HG02759 (cell line): ENCODE measurements at regions not wholly inside any gene's neighbourhood (a gene's known extent, or its start where the extent isn't known, plus 50 kb on each side); places are given as distances from the start of the nearest gene placed in this dataset.

Experiments used
- ATAC-seq: cut with Tn5 transposase; IDR thresholded peaks from one replicate; pipeline ENCODE4 v1.9.1; 2021; ENCODE audit warnings: mild to moderate bottlenecking, moderate library complexity; ENCODE audit not compliant: unreplicated experiment

DNA sequence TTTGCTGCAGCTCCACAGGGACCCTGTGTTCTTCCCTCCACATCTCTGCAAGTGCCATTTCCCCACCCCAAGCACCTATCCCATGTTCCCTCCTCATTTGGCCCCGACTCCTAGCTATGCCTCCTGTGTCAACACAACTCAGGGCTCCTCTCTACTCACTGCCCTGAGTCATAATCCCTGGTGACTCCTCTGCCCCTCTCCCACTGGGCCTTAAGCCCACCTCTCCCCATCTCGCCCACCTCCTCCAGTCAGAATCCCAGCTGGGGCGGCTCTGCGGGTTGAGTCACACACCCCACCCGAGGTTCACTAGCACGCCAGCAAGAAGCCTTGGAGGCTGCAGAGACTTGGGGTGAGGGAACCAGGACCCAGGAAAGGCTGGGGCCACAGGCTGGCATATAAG lies 346.2 kb downstream of the FOXL1 start:
- ATAC-seq, result no peak

DNA sequence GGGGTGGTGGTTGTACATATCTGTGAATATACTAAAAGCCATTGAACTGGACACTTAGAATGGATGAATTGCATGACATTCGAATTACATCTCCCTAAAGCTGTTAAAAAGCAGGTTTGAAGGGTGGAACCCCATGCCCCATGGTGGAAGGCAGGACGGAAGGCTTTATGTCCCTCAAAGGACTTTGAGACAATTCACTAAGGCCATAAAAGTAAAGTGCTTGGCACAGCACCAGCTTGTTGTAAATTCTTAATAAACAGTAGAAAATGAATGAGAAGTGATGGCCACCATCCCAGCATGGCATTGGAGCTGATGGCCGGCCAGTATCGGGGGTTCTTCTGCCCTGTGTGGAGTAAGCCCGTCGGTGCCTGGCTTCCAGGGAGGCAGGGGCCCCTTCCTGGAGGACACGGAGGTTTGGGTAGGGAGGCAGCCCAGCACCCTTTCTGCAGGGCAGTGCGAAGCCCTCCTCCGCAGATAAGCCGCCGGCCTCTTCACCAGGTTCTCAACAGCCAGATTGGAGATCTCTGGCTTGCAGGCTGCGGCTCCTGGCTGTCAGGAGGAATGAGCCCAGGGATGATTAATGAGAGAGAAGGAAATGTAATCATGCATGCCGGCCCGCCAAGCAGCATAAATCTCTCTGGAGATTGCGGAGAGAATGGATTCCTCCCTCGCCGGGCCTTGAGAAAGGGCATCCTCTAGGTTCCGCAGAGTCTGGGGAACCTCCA lies 346.9 kb downstream of the FOXL1 start:
- no peak for ATAC-seq

DNA sequence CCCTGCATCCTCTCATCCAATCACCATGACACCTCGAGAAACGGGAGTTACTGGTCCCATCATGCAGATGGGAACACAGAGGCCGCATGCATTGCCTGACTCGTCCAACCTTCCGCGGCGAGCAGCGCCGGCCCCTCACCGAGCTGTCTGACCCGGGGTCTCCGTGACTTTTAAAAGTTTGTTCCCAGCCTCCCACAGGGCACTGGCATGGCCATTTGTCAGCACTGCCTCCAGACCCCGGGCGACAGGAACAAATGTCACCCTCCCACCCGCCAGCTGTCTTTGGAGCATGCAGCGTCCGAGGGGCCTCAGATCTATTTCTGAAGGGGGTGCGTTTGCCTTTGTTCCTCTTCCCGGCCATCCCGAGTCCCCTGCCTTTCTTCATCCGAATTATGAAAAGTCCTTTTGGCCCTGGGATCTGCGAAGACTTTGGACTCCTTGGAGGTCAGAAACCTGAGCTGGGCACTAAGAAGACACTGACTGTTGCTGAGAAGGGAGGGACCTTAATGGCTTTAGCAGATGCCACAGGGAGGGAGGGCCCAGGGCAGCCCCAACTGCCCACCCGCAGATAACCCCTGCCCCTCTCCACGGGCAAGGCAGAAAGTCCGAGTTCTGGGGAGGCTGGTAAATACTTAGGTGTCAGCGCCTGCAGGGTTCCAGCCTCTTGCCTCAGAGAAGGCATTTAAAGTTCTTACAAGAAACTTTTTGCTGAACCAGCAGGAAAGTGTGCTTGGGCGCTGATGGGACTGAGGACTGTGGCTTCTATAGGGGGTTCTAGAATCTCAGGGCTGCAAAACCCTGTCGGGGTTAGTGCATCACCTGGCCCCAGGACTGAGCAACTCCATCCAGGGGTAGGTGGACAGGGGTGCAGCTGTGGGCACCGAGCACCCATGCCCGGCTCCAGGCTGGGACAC lies 348.1 kb downstream of the FOXL1 start:
- ATAC-seq, result no peak

DNA sequence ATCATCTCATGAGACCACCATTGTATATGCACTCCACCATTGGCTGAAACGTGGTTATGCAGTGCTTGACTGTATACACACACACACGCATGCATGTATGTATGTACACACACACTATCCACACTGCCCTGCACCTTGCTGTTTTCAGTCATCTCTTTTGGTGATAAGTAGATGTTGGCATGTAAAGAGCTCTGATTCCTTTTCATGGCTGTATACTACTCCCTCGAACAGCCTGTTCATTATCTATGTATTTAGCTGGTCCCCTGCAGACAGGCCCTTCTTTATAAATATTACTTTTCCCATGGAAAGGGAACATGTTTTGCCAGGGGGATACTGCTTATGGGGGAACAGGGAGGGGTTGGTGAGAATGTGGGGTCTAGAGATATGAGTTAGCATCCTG lies 349.4 kb downstream of the FOXL1 start:
- no peak for ATAC-seq

DNA sequence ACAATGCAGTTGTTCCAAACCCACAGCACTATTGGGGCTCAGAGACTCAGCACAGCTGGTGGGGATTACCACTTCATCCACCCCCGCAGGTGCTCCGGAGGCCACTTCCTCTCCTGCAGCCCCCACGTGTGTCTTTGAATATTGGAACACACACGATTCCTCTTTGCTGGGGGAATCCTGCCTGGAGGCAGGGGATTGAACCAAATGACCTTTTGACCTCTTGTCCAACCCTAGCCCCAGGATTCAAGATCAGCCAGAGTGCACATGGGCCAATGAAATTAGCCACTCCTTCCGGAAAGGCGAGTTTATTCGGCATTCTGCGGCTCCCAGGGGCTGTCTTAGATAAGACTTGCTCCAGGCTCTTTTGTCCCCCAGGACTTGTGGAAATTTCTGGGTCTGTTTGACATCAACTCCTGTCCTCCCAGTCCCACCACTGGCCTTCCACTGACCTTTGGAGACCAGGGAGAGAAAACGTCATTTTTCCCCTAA lies 350.2 kb downstream of the FOXL1 start:
- ATAC-seq, result no peak

DNA sequence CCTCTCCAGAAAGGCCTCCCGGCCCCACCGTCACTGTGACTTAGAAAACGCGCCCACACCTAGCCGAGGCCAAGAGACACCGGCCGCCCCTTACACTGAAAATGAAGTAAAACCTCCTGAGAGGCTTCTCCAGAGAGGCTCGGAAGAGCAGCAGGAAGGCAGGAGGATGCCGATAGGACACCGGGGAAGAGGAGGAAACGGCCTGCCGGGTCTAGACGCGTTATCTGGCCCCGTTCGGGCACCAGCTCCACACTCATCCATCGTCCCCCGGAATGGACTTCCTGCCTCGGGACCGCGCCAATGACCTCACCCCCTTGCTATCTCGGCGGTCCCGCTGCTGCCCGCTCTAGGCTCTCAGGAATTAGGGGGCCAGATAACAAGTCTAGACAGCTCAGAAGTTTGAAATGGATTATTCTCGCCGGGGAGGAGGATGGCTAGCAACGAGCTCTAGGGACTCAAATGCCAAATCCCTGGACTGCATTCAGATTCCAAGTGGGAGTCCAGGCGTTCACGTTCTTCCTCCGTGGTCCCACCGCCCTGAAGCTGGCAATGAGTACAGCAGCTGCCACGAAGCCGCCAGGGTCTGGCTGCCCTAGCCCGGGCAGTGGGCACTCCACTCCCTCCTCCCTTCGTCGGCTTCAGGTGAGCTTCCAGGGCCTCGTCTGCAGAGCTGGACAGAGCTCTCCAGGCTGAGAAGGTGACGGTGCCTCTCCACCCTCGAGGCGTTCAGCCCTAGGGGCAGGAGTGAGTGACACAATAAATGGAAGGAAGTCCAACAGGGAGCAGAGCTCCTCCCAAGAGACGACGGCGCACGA lies 350.9 kb downstream of the FOXL1 start:
- ATAC-seq, result no peak

DNA sequence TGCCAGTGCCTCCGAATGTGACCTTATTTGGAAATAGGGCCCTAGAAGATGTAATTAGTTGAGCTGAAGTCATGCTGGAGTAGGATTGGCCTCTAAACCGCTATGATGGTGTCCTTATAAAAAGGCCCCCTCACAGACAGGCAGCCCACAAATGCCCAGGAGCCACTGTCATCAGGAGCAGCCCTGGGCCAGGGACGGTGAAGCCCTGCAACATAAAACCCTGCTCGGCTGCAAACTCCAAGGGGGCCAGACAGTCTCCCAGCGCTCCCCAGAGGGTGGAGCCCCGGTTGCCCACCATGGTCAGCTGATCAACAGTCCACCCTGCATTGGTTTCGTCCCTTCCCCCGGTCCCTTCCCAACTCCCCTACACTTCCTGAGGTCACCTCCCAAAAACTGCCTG lies 351.7 kb downstream of the FOXL1 start:
- no peak for ATAC-seq

DNA sequence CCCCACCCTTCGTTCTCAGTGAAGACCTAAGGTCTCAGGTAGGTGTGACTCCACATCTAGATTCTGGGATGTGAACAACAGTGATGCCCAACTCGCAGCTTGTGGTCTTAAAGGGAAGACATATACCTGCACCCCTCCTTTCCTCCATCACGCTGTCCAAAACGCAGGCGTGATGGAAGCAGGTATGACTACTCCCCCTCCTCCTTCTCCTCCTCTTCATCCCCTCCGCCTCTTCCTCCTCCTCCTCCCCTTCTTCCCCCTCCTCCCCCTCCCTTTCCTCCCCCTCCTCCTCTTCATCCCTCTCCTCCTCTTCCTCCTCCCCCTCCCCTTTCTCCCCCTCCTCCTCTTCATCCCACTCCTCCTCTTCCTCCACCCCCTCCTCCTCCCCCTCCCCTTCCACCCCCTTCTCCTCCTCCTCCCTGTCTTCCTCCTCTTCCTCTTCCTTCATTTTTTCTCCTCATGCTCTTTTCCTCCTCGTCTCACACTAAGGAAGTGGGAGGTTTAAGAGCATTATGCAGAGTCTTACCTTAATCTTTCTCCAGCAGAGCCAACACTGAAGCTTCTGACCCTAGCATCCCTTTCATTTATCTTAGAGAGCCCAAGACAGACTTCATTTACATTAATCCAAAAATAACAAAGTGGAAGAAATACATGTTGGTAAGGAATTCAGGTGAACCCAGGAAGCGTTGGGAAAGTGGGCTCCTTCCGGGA lies 352.5 kb downstream of the FOXL1 start:
- ATAC-seq, result no peak

DNA sequence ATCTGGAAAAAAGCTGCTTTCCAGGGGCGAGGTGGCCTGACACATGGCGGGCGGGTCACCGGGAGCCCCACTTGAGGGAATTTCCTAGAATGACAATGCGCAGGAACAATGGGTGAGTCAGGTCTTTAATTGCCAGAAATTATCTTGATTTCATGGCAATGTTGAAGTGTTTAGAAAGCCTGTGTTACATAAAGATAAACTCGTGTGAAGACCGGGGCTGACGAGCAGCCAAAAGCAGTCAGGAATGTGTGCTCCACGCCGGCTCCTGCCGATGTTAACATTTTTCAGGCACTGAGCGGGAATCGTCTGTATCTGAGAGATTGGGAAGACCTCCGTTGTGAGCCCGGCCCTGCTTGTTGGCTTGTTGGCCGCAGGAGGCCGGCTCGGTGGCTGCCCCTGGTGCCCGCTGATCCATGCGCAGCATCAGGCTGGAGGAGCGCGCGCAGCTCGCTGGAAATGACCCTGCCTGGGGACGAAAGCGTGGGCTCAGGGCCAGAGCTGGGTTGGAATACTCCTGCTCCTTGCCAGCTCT lies 353.1 kb downstream of the FOXL1 start:
- ATAC-seq, result no peak

DNA sequence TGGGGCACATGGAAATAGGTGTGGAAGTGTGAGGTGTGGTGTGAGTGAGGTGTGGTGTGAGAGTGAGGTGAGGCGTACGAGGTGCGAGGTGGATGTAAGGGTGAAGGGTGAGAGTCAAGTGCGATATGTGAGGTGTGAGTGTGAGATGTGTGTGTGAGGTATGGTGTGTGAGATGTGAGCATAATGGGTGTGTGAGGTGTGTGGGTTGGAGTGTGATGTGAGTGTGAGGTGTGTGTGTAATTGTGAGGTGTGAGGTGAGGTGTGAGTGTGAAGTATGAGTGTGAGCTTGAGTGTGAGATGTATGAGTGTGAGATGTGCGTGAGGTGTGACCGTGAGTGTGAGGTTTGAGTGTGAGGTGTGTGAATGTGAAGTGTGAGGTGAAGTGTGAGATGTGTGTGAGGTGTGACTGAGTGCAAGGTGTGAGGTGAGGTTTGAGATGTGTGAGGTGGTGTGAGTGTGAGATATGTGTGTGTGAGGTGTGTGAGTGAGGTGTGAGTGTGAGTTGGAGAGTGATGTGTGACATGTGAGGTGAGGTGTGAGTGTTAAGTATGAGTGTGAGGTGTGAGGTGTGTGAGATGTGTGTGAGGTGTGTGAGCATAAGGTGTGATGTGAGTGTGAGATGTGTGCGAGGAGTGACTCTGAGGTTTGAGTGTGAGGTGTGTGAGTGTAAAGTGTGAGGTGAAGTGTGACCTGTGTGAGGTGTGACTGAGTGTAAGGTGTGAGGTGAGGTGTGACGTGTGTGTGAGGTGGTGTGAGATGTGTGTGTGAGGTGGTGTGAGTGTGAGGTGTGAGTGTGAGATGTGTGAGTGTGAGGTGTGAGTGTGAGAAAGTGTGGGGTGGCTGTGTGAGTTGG lies 354.0 kb downstream of the FOXL1 start:
- ATAC-seq, result no peak

DNA sequence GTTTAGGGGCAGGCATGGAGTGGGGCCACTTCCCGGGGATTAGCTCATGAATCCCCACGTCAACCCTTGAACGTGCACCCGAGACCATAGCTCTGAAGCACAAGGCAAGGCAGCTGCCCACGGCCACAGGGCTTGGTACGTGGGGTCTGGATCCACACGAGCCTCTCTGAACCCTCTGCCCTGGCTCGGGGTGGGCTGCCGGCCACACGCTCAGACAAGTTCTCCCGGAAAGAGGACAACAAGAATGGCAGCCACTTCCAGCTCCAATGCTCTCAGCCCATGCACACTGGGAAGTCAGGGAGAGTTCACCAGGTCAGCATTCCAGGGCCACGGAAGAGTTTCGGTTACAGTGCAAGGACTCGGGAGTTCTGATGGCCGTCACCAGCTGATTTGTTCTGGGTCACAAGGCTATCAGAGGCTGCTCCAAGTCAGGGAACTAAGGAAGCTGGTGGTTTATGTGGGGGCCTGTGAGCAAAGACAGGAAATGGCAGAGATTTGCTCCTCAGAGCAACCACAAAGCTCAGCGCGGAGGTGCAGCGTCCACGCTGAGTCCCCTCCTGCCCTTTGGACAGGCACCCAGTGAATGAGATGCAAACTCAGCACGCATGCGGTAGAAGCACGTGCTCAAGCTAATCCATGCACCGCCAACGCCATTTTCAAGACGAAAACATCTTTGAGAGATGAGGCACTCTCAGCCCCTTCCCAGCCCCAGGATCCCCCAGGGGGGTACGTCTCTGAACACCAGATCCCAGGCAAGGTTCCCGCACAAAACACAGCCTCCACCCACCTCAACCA lies 356.4 kb downstream of the FOXL1 start:
- no peak for ATAC-seq

DNA sequence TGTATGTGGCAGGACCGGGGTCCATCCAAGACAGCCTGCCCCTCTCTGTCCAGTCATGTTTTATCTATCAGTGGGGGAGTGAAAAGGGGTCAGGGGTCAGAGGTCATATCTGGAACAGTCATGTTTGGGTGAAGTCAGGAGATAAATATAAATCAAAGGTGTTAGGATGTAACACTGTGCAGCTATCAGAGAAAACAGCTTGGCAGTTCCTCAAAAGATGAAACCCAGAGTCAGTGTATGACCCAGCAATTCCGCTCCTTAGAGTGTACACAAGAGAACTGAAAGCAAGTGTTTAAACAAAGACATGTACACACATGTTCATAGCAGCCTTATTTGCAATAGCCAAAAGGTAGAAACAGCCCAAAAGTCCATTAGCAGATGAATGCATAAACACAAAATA lies 361.3 kb downstream of the FOXL1 start:
- no peak for ATAC-seq

DNA sequence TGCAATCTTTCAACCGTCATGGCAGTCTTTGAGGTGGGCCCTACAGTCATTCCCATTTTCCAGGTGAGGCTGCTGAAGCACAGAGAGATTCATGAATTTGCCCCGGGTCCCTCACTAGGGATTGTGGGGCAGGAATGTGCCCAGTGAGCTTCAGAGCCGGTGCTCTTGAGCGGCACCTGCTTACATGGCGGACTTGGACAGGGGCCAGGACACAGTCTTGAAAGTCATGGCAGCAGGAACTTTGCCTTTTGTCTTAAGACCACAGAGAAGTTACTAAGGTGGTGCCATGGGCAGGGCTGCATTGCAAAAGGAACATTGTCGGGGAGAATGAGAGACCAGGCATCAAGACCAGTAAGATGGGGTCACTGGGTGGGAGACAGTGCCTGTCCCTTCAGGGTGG lies 363.4 kb downstream of the FOXL1 start:
- no peak for ATAC-seq

DNA sequence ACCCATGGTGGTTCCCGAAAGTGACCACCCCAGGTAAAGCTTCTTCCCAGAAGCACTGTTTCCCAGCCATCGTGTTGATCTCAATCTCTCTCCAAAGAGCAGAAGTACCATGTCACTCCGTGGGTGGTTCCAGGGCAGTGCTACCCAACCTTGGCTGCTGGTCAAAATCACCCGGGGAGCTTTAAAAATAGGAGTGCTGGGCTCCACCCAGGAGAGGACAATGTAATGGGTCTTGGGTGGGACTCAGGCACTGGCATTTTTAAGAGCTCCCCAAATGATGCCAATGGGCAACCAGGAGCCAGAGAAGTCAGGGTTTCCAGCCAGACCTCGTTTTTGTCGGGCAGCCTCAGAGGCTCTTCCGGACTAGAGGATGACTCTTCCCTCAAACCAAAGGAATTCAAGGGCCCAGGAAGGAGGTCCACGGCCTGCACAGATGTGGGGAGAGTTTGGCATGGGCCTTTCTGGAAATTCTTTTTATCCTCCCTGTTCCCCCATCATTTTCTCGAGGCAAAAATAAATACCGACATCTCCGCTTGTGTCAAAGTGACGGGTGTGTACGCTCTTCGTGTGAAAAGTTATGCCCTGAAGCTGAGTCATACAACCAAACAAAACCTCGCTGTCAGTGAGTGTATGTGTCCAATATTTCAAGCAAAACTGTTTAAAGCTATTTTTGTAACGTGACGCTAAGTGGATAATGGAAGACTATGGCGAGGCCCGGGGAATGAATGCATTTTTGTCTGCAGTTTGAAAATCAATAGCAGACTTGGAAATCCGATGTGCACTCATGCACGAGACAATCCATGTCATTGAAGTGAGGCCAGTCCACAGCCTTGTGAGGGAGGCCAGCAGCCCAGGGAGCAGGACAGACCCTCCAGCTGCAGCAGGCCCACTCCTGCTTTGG lies 364.1 kb downstream of the FOXL1 start:
- no peak for ATAC-seq

DNA sequence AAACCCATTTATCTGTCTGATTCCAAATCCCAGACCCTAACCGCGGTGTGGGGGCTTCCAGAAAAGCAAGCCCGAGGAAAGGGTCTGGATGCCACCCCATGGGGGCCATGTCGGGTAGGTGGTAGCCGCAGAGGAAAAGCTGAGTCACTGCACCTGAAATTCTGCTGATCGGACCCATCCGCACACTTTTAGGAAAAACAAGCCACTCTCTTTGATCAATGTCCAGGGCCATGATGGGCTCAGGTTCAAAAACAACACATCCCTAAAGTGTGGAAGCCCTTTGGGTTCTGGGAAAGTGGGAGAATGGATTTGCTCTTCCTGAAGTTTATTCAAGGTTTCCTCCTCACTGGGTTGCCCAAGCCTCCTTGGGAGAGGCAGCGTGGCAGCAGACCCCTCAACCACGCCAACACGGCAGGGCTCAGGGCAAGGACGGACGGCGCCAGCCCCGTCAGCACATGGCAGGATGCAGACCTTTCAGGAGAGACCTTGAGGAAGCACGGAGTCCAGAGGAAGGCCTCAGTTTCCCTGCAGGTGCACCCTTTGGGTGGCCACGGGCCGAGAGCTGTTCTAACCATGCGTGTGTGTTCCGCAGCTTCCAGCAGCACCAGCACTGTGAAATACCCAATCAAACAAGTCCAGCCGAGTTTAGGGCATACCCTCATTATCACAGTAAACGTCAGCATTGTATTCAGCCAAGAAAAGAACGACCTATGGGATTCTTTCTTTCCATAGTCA lies 367.0 kb downstream of the FOXL1 start:
- ATAC-seq, result no peak

DNA sequence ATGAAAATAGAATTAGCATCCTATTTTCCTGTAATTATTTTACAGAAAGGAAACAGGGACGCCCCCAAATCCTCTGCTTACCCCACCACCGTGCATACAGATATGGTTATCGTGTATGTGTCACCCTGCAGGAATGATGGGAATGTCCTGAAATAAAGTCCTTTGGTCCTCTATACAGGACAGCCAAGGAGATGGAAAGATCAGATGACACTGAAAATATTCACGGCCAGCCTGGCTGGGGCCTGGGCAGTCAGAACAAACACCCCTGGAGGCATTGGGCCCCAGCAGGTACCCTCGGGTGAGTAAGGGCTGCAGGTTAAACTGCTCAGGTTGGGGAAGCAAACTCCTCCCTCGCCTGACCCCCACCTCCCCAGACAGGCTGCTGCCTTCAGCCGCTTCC lies 368.0 kb downstream of the FOXL1 start:
- no peak for ATAC-seq

DNA sequence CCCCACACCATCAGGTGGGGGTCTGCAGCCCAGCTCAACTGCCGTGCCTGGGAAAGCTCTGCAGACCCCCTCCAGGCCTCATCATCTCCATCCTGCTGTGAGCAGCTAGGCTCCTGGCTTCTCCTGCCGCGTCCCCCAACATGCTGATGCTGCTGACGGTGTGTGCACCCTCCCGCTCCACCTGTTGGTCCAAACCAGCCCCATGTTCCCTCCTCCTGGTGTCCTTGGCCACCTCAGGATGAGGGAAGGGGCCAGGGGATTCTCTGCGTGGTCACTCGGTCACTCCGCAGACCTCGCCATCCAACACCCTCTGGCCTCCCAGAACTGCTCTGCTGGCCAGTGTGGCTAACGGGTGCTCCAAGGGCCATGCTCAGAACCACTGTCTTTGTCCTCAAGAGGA lies 368.6 kb downstream of the FOXL1 start:
- no peak for ATAC-seq
